GM19467 (cell line): ENCODE measurements at regions not wholly inside any gene's neighbourhood (a gene's known extent, or its start where the extent isn't known, plus 50 kb on each side); places are given as distances from the start of the nearest gene placed in this dataset.

Source experiments
- ATAC-seq: cut with Tn5 transposase; IDR thresholded peaks from one replicate; pipeline ENCODE4 v1.9.1; 2021; ENCODE audit warnings: mild to moderate bottlenecking, moderate library complexity; ENCODE audit not compliant: unreplicated experiment

GRCh38 chr13:110965038-110965754 lies 50.3 kb upstream of the ANKRD10 start:
- peak; percentile 80 for ATAC-seq
